ENCODE measurements at regions not wholly inside any gene's neighbourhood (a gene's known extent, or its start where the extent isn't known, plus 50 kb on each side); places are given as distances from the start of the nearest gene placed in this dataset.

DNA sequence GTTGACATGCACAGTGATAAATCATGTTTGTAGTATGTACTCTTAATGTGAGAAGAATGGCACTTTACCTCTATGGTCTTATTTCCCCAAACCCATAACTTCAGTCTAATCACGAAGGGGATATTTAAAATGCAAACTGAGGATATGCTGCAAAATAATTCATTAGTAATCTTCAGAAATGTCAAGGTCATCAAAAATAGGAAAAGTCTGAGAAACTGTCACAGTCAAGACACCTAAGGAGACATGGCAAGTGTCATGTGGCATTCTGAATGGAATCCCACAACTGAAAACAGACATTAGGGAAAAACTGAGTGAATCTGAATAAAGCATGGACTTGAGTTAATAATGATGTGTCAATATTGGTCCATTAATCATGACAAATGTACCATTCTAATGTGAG, 605.5 kb upstream of the ANKRD30A start:
- H3K9ac ChIP-seq (ENCODE audit: low read length): no peak overlapping the region
- H3K27ac ChIP-seq (ENCODE audit: low read length in 2 of 2): no peak overlapping the region
- Mint-ChIP-seq H3K27ac (no peak overlapping the region), H3K4me1 (no peaks in the 10 kb centered on the region), H3K4me3 (no peak overlapping the region), H3K9me3 (ENCODE audit: insufficient read depth) (peaks cover 2% of the 10 kb centered on the region), H3K27me3 (no peaks in the 10 kb centered on the region)
- ATAC-seq (ENCODE audit: low read depth) (no peak), DNase-seq (no peak)
- no peaks in the 10 kb centered on the region for H3K27me3 ChIP-seq (replicated peaks in 1 of 4; ENCODE audit: control extremely low read depth in 1 of 4, control insufficient read depth in 3 of 4, insufficient read depth in 4 of 4, low read length in 3 of 4)
- H2AFZ ChIP-seq (ENCODE audit: insufficient read depth, low read depth, low read length, poor library complexity, severe bottlenecking): no peak overlapping the region
- H3K4me1 ChIP-seq (ENCODE audit: control insufficient read depth in 2 of 2, insufficient read depth in 2 of 2, low read length in 2 of 2): no peaks in the 10 kb centered on the region
- TF ChIP-seq, protein P1, sequence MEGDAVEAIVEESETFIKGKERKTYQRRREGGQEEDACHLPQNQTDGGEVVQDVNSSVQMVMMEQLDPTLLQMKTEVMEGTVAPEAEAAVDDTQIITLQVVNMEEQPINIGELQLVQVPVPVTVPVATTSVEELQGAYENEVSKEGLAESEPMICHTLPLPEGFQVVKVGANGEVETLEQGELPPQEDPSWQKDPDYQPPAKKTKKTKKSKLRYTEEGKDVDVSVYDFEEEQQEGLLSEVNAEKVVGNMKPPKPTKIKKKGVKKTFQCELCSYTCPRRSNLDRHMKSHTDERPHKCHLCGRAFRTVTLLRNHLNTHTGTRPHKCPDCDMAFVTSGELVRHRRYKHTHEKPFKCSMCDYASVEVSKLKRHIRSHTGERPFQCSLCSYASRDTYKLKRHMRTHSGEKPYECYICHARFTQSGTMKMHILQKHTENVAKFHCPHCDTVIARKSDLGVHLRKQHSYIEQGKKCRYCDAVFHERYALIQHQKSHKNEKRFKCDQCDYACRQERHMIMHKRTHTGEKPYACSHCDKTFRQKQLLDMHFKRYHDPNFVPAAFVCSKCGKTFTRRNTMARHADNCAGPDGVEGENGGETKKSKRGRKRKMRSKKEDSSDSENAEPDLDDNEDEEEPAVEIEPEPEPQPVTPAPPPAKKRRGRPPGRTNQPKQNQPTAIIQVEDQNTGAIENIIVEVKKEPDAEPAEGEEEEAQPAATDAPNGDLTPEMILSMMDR (IDR thresholded peaks at IDR 0.05): no peak
- no peak for TF ChIP-seq EZH2 (IDR thresholded peaks at IDR 0.05; ENCODE audit: borderline replicate concordance, insufficient read depth, low read depth, low read length, poor library complexity, severe bottlenecking)
- H3K4me2 ChIP-seq (replicated peaks; ENCODE audit: low read depth, low read length, poor library complexity, severe bottlenecking): no peak overlapping the region
- H3K79me2 ChIP-seq (ENCODE audit: control insufficient read depth, insufficient read depth, low read length): no peaks in the 10 kb centered on the region
- no peaks in the 10 kb centered on the region for H3K36me3 ChIP-seq (replicated peaks in 1 of 2; ENCODE audit: control extremely low read depth in 1 of 2, control insufficient read depth in 1 of 2, extremely low read depth in 1 of 2, insufficient read depth in 2 of 2, low read length in 1 of 2)
- peaks cover 0 to 9% (median 7%) of the 10 kb centered on the region in 3 donors for H3K9me3 ChIP-seq (ENCODE audit: control extremely low read depth in 1 of 3, control insufficient read depth in 2 of 3, insufficient read depth in 1 of 3, low read length in 2 of 3)
- intact Hi-C loops (cut with micrococcal nuclease): no loop called here
- H4K20me1 ChIP-seq (ENCODE audit: control insufficient read depth, insufficient read depth, low read length, poor library complexity, severe bottlenecking): no peaks in the 10 kb centered on the region
- H3K4me3 ChIP-seq (ENCODE audit: control extremely low read depth in 1 of 5, extremely low read depth in 1 of 5, insufficient read depth in 1 of 5, low read depth in 2 of 5, low read length in 4 of 5): no peak overlapping the region
- CTCF ChIA-PET: no interaction called here
- POLR2A ChIA-PET: no interaction called here
- WGBS (ENCODE audit: insufficient coverage): no CpG with 5 or more reads among the region's 1 CpG

DNA sequence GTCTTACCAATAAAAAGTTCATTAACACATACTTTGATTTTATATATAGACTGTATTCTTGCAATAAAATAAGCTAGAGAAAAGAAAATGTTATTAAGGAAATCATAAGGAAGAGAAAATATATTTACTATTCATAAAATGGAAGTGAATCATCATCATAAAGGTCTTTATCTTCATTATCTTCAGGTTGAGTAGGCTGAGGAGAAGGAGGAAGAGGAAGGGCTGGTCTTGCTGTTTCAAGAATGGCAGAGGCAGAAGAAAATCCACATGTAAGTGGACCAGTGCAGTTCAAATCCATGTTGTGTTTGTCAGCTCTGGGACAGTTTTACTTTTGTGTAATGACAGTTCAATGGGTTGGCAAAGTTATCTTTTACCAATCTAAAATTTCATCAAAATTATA, 609.1 kb upstream of the ANKRD30A start:
- intact Hi-C loops (cut with micrococcal nuclease): no loop called here
- Histone ChIP-seq H3K4me3 (ENCODE audit: control extremely low read depth in 1 of 5, extremely low read depth in 1 of 5, insufficient read depth in 1 of 5, low read depth in 2 of 5, low read length in 4 of 5) (no peak overlapping the region), H3K4me1 (ENCODE audit: control insufficient read depth in 2 of 2, insufficient read depth in 2 of 2, low read length in 2 of 2) (peaks cover 0 to 8% of the 10 kb centered on the region in 2 donors), H3K27ac (ENCODE audit: low read length in 2 of 2) (no peak overlapping the region), H3K9ac (ENCODE audit: low read length) (no peak overlapping the region), H3K79me2 (ENCODE audit: control insufficient read depth, insufficient read depth, low read length) (no peaks in the 10 kb centered on the region), H3K27me3 (replicated peaks in 1 of 4; ENCODE audit: control extremely low read depth in 1 of 4, control insufficient read depth in 3 of 4, insufficient read depth in 4 of 4, low read length in 3 of 4) (no peaks in the 10 kb centered on the region), H4K20me1 (ENCODE audit: control insufficient read depth, insufficient read depth, low read length, poor library complexity, severe bottlenecking) (no peaks in the 10 kb centered on the region), H3K9me3 (ENCODE audit: control extremely low read depth in 1 of 3, control insufficient read depth in 2 of 3, insufficient read depth in 1 of 3, low read length in 2 of 3) (peaks cover 0 to 9% (median 7%) of the 10 kb centered on the region in 3 donors), H3K4me2 (replicated peaks; ENCODE audit: low read depth, low read length, poor library complexity, severe bottlenecking) (no peak overlapping the region), H3K36me3 (replicated peaks in 1 of 2; ENCODE audit: control extremely low read depth in 1 of 2, control insufficient read depth in 1 of 2, extremely low read depth in 1 of 2, insufficient read depth in 2 of 2, low read length in 1 of 2) (no peaks in the 10 kb centered on the region), H2AFZ (ENCODE audit: insufficient read depth, low read depth, low read length, poor library complexity, severe bottlenecking) (no peak overlapping the region)
- Mint-ChIP-seq H3K27ac (no peak overlapping the region), H3K27me3 (no peaks in the 10 kb centered on the region), H3K4me1 (no peaks in the 10 kb centered on the region), H3K9me3 (ENCODE audit: insufficient read depth) (peaks cover 2% of the 10 kb centered on the region), H3K4me3 (no peak overlapping the region)
- no peak for TF ChIP-seq EZH2 (IDR thresholded peaks at IDR 0.05; ENCODE audit: borderline replicate concordance, insufficient read depth, low read depth, low read length, poor library complexity, severe bottlenecking)
- TF ChIP-seq, protein P1 (IDR thresholded peaks at IDR 0.05): no peak
- ATAC-seq (ENCODE audit: low read depth) (no peak), DNase-seq (no peak)
- POLR2A ChIA-PET: no interaction called here
- CTCF ChIA-PET: no interaction called here

All from B cell (primary cell).